Peyer's patch (tissue), 4 donors: ENCODE measurements at regions not wholly inside any gene's neighbourhood (a gene's known extent, or its start where the extent isn't known, plus 50 kb on each side); places are given as distances from the start of the nearest gene placed in this dataset.

Source experiments
- CTCF ChIP-seq, 6 experiments: fragments of 450-650 bp in 4 of 6; fragments of 200-600 bp in 2 of 6; sonication (generic) in 1 of 6; IDR thresholded peaks; one replicate each; pipeline ENCODE4 v1.5.1; 2017 to 2019; ENCODE audit warnings: antibody characterized with exemption in 6 of 6, mild to moderate bottlenecking in 3 of 6, moderate library complexity in 1 of 6
- POLR2A ChIP-seq, 2 donors: fragments of 450-650 bp; IDR thresholded peaks; one replicate each; pipeline ENCODE4 v1.5.1; 2017; ENCODE audit warnings: antibody characterized with exemption in 2 of 2, mild to moderate bottlenecking in 2 of 2, moderate library complexity in 2 of 2

- TF ChIP-seq CTCF (IDR thresholded peaks at IDR 0.05), result no peak
- TF ChIP-seq POLR2A (IDR thresholded peaks at IDR 0.05), result no peak
Measured at GRCh38 chr12:23132357-23132756, 507.4 kb downstream of the ETNK1 start.
